HPDE6-E6E7 (cell line): ENCODE measurements at regions not wholly inside any gene's neighbourhood (a gene's known extent, or its start where the extent isn't known, plus 50 kb on each side); places are given as distances from the start of the nearest gene placed in this dataset.

Experiments
- DNase-seq: peaks from one replicate; pipeline ENCODE4 v3.0.0; 2011; ENCODE audit warnings: missing footprints; ENCODE audit errors: extremely low spot score

DNA sequence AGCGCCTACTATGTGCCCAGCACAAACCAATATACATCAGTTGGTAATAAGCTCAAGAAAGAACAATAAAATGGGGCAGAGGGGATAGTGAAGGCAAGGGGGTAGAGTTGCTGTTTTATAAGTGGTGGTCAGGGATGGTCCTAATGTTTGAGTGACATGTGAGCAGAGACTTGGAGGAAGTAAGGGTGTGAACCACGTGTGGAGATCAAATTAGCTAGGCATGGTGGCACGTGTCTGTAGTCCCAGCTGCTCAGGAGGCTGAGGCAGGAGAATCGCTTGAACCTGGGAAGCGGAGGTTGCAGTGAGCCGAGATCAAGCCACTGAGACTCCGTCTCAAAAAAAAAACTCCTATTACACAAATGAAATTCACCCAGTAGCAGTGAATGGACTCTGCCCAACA is 56.5 kb downstream of the IRX6 start:
- DNase-seq, result no peak

DNA sequence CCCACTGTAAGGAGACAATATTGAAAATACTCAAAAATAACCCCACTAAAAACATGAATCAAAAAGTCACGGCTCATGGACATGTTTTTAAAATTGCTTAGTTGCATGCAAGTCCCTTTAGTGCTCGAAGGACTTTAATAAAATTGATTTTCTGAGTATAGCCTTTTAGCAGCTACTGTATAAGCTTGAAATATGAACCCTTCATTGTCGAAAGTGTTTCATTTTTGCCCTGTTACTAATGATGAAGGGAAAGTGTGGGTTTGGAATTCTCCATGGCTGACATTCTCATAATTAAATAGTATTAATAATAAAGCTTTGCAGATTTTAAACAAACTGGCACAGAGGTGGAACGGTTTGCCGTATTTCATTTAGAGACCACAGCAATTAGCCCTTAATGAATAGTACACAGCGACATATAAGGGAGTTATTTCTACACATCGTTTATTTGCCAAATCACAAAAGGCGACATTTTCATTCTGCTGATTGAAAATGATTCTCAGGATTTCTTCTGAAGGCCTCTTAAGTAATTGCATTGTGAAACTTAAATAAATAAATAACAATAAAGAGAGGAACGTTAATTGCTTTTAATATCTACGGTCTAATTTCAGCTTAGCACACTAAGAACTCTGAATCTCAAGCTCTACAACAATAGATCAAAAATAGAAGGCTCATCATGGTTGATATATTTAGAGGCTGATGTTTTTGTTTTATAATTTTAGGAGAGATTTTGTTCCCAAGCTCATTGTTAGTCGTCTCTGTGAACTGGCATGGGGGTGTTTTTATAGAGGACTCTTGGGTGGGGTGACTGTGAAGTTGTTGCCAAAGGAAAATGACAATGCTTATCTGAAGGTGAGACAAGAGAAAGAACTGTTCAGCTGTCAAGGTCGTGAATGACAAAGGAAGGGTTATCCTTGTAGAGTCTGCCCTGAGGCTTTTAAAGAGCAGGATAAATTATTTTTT is 60.6 kb downstream of the IRX6 start:
- no peak for DNase-seq

DNA sequence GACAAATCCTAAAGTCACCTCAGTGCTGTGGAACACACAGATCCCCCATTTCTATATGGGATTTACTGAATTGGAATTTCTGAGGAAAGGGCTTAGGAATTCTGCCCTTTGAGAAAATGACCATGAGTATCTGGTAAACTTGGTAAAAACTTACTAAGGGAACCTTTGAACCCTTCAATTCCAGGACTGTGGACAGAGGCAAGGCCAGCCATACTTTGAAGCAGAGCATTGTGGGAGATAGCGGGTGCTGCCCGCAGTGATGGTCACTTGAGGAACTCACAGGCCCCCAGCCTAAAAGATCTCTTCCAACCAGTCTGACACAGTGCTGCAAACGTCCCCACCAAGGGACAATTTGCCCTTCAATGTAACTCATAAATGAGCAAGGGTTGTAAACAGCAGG is 61.4 kb downstream of the IRX6 start:
- no peak for DNase-seq

DNA sequence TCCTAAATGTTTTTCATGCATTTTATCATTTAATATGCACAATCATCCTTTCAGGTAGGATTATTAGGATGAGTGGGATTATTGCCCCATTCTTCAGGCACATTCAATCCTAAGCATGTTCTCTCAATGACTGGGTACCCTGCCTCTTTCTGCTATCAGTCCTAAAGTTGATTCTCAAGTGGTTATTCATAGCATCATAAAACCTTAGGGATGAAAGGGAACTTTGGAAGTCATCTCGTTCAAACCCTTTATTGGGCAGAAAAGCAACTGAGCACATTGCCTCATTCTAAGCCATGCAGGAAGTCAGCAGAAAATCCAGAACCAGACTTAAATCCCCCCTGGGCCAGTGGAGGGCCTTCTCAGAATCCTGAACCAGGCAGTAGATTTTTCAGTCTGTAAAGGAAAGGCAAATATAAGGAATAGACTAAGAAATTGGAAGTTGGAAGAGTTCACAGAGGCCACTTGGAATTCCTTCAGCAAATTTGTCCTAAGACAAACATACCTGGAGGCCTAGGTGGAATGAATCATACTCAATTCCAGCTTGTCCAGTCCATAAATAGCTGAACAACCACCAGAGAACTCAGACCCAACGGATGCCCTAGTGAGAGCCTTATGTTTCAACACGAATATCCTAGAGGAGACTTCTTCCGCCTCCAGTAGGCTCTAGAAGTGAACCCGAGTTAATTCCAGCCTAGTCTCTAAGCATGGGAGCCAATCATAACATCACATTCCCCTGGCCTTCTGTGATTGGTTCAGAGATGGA is 62.7 kb downstream of the IRX6 start:
- DNase-seq, result no peak

DNA sequence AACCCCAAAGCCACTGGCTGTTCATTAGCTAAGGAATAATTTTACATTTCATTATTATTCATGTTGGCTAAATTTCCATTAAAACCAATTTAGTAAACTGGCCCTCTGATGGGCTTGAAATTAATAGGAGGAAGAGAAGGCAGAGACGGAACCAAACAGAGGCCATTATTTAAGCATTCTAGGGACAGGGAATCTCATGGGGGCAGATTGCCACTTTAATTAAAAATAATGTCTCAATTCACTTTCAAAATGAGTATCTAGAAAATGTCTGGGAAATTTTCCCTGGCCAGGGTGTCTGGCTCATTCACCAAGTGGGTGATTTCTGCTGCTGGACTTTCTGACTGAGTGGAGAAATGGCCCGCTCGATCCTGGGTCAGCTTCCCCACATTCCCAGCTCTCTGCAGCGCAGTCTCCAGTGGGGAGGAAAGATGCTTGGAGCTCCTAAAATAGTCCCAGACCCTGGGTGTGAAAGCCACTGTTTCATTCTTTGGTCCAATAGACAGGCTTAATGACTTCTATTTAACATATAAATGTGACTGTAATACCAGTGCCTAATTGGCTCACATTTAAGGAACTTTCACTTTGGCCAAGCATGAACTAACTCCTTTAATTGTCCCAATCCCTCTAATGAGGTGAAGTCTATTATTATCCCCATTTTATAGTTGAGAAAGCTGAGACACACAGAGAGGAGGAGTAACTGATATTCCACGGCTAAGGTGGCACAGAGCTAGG is 64.3 kb downstream of the IRX6 start:
- no peak for DNase-seq

DNA sequence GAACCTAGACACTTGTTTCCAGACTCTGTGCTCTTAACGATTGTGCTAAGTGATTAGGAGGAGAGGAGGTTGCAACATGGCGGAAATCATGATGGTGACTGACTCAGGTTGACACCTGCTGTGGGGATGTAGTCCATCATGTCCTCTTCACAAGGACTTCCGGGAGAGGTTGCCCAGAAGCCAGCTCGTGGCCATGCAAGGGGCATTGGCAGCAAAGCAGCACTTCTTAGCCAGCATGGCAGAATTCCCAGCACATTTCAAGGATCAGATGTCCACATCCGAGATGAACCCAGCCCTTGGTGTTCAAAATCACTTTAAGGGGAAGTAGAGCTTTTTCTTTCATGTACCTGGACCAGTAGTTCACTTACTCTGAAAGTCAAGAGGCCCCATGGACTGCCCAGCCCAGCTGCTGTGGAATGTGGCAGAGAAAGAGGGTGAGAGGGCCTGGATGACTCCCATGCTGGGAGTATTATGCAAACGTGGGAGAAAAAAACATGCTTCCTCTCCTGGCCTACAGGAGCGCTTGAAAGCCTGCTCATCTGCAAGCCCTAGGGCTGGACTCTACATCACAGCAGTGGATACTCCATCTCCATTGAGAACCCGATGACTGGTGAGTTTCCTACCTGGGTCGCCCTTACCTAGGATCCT is 65.5 kb downstream of the IRX6 start:
- no peak for DNase-seq

DNA sequence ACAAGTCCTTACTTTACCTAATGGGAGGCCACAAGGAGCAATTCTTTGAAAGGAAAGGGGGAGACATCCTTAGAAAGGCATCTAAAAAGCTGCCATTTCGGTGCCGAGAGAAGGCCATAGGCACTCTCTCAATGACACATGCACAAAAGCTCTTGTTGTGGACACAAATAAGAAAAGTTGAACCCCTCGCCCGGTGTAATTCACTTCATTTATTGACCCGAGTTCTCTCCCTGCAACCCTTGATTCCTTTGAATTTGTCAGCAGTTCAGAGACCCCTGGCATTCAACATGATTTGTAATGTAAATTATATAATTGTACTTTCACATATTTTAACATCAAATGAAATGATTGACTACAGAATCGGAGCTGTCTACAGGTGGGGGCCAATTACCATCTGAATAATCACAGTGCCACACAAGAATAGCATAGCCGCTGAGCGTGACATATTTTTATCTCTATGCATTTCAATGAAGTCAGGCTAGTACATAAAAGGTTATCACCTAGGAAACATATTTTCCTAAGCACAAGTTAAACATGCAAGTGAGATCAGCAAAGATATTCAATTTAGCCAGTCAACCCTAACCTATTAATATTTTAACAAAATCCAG is 66.7 kb downstream of the IRX6 start:
- DNase-seq, result no peak

DNA sequence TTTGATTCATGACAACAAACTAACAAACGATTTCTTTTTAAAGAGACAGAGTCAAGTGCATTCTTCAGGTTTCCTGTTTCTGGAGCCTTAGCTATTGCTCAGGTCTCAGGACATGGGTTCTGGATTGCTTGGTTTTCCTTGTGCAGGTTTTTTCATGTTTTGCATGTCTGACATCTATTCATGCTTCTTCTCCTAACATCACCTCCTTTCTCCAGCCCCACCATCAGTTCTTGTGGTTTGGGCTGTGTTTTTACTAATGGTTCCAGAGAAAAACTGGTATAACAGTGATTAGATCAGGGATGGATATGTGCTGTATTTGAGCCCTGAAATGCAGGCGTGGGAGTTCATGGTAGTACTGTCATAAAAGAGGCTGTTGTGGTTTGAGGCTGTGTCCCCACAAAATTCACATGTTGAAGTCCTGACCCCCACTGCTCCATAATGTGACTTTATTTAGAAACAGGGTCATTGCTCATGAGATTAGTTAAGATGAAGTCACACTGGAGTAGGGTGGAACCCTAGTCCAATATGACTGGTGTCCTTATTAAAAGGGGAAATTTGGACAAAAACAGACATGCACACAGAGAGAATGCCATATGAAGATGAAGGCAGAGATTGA is 67.9 kb downstream of the IRX6 start:
- DNase-seq, result no peak

DNA sequence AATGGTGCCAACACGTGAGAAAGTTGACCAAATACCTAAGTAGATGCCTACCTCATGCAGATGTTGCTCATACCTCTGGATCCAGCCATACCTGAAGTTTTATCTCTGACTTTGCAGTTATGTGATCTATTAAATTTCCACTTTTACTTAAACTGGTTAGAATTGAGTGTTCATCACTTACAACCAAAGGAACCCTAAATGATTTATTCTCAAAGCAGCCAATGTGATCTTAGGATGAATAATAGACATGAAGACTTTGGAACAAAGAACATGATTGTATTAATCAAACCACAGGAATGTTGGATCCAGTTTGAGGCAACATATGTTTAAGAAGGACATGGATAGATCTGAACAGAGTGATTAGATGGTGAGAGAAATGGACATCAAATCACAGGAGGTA is 68.7 kb downstream of the IRX6 start:
- DNase-seq, result no peak

DNA sequence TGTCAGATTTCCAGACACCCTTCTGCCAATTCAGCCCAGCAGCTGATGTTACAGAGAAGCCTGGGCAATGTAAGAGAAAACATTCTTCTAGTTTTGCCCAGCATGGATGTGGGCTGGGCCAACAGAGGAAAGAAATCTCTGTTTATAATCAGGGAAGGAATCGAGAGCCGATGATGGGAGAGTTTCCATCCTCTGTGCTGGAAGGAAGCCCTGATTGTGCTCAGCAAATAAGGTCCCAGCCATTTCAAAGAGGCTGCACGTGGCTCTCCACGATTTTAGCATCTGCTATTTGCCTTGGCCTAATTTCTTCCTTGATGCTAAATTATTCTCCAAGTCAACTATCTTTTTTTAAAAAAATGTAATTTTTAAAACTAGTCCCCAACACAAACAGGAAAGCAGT is 70.0 kb downstream of the IRX6 start:
- no peak for DNase-seq

DNA sequence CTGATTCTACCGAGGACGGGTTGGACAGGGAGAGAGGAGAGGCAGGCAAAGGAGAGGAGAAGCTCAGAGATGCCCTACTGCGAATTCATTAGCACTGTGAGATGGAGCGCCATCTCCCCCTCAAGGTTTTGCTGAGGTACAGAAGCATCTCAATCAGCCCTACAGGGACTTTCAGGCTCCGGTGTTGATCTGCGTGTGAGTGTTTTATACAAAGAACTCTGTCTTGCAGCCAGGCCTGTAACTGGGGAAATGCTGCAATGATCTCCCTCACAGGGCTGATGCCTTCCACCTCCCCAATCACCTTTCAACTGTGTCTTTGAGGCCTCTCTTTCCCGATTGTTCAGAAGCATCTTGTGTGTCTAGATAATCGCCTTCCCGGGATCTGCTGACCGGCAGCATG is 74.8 kb downstream of the IRX6 start:
- DNase-seq, result no peak

DNA sequence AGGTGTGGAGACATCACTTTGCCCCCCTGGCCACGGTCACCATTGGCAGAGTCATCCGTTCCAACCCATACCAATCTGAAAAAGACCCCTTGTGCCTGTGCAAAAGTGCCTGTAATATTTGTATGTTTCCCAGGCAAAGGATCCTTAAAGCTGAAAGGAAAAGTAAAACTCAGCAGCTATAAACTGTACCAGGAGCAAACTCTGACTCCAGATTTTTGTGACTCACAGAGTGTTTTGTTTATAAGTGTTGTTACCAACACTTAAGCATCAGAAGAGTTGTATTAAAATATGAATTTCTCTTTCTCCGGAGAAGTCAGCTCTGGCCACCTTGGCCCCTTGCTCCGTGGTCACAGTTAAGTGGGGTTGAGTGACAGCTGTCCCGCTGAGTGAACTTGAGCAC is 75.9 kb downstream of the IRX6 start:
- no peak for DNase-seq

DNA sequence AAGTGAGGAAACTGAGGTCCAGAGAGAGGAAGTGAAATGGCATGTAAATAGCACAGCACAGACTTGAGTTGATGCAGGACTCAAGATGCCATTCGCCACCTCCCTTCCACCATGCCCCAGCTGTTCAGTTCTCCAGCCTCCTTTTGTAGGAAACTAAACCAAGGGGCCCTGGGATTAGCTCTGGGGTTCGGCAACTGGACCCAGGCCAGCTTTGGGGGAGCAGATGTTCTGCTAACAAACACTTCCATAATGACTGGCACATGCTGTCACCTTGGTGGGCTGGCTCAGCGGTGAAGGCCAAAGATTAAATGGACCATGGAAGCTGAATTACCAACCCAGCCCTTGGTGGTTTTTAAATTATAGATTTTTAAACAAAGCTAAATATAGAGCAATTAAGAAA is 77.0 kb downstream of the IRX6 start:
- DNase-seq, result no peak

DNA sequence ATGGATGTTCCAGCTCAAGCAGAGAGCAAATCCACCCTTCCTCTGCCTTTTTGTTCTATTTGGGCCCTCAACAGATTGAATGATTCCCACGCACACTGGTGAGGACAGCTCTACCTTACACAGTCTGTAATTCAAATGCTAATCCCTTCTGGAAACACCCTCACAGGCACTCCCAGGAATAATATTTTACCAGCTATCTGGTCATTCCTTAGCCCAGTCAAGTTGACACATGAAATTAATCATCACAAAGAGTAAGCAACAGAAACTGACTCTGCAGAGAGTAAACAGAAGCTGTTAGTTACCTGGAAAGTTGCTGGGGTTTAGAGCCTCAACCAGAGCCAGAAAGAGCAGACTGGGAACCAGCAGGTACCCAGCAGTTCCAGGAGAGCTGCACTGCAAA is 75.5 kb upstream of the MMP2 start:
- DNase-seq, result no peak

DNA sequence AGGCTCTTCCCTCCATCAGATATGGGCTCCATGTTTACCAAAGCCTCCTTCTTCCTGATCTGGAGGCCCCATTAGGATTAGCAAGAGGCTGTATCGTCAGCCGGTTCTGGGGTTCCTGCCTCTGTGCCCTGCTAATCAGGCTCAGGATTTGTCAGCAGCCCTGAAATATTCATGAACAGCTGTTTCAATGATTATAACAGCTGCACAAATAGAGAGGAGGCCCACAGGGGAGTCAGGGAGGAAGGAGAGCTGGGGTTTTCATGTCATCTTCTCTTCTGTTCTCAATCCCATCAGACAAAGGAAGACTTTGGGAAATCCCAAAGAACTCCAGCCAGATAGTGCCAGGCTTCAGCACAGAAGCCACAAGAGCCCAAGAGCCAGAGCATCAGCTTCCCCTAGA is 72.3 kb upstream of the MMP2 start:
- DNase-seq, result no peak

DNA sequence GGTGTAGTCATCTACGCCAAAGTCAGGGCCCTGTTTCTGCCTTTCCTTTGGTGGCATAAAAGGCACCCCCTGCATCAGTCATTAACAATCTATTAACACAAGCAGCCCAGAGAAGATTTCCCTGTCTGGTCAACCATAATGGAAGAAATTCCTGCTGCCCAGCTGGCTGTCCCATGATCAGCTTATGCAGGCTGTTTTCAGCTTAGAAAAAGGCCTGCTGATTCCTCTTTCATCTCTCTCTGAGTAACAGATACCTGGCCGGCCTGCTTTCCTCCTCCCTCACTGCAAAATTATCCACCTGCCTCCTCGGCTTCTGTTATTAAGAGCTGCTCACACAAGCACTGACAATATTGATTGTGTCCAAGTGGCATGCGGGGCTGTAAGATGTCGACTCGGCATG is 70.3 kb upstream of the MMP2 start:
- DNase-seq, result no peak

DNA sequence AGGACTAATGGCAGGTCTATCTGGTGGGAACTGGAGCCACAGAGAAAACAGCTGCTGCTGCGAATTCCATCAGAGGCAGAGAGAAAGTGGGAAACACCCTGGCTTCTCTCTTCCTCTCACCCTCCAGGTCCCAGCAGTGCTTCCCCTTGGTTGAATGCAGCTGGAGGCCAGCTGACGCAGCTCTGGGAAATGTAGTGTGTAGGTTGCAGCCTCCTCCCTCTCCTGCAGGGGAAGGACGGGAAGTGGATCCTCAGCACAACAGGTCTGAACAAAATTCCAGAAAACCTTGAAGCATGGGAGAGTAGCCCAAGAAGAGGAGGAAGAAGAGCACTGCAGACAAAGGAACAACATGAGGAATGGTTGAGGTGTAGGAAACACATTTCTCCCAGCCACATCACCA is 67.8 kb upstream of the MMP2 start:
- no peak for DNase-seq

DNA sequence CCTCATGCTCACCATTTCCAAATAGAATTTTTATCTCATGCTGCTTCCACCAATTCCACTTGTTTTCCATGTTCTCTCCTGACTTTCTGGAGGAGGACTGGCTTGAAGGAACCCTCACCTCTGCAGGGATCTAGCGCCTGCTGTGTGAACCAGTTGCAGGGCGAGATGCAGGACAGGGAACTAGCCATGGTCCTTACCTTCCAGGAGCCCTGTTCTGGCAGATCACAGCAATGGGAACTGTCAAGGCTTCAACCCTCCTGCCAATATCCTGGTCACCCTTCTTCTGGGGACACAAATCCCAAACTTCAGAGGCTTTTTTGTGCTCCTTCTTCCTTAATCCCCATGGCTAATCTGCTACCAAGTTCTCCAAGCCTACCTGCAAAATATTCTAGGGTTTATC is 60.4 kb upstream of the MMP2 start:
- peak; percentile 21 for DNase-seq

DNA sequence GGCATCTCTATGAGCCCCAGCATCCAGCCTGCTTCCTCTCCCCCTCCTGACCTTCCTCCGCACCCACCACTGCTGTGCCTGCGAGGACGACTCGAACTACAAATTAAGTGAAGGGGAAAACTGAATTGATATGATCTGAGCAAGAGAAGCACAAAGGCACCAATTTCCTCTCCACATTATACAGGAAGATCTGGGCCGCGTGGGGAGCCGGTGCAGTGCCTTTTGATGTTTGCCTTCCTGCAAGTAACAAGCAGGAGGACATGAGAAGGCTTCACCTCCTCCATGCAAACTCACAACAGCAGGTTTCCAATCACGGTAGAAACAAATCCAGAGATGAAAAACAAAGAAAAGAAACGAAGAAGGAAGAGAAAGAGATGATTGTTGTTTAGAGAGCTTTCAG is 57.8 kb upstream of the MMP2 start:
- DNase-seq, result no peak

DNA sequence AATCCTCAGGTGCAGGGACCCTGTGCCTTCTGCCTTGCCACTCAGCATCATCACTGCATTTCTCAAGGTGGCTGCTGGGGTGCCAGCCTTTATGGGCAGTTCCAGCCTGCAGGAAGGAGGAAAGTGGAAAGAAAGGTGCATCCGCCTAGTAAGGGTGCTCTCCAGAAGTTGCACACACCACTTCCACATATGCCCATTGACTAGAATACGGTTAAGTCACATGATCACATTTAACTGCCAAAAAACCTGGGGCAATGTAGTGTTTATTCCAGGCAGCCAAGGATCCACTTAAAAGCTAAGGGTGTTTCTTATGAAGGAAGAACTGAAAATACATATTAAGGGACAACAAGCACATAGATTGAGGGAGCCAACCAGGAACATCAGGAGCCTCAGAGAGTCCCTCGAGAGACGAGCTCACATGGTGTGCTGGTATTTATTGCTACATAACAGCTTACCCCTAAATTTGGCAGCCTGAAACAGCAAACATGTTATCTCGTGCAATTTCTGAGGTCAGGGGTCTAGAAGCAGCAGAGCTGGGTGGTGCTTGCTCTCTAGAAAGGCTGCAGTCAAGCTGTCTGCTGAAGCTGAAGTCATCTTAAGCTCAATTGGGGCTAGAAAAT is 52.0 kb upstream of the MMP2 start:
- DNase-seq, result no peak
